HCT116 (cell line): ENCODE measurements at regions not wholly inside any gene's neighbourhood (a gene's known extent, or its start where the extent isn't known, plus 50 kb on each side); places are given as distances from the start of the nearest gene placed in this dataset.

Source experiments
- ATAC-seq: fragments of 200-7000 bp; cut with Tn5 transposase; 2 replicates; pipeline ENCODE4 v1.9.1; 2020; ENCODE audit warnings: mild to moderate bottlenecking, moderate library complexity
- BruUV-seq: library from RNA; stranded (reverse); fragments of 400-500 nt; replicated peaks from 2 replicates; lab custom pipeline; 2021; lab: Mats Ljungman, UMichigan
- CTCF ChIA-PET: fragments of 300-600 bp; sonication (Branson Sonifier 250); formaldehyde crosslinking; loops from one replicate; lab custom pipeline; 2021; ENCODE audit warnings: antibody characterized with exemption; lab: Charles Lee
- POLR2A ChIA-PET: fragments of 300-600, 350-600 bp; sonication (Branson Sonifier 250); formaldehyde crosslinking; loops from one replicate; lab custom pipeline; 2021; ENCODE audit warnings: antibody characterized with exemption; lab: Charles Lee
- RAD21 ChIA-PET, 2 experiments: fragments of 300-600 bp; sonication (Branson Sonifier 250); formaldehyde crosslinking; loops; one replicate each; lab custom pipeline; 2023; ENCODE audit warnings: low total read pairs in 2 of 2; ENCODE audit not compliant: uncharacterized antibody in 2 of 2, unreplicated experiment in 2 of 2, low non-redundant PET in 1 of 2; lab: Charles Lee
- DNase-seq: peaks from one replicate; pipeline ENCODE4 v3.0.0-alpha.2; 2010; ENCODE audit warnings: low read depth, low spot score
- H2AFZ ChIP-seq: fragments of 200-600 bp; shearing (Covaris generic), sonication (generic); 2 replicates; pipeline ENCODE4 v1.6.1; 2017; ENCODE audit warnings: low read depth, mixed run types, mixed read lengths, antibody characterized with exemption, low read length; ENCODE audit not compliant: poor library complexity, severe bottlenecking
- H3K27ac ChIP-seq: 2 replicates; pipeline ENCODE4 v1.5.1; 2012; ENCODE audit warnings: low read depth, low read length
- H3K27me3 ChIP-seq: fragments of 200-600 bp; sonication (generic); 2 replicates; pipeline ENCODE4 v1.6.1; 2016; ENCODE audit warnings: mixed run types, low read length, mixed read lengths; ENCODE audit not compliant: insufficient read depth
- H3K36me3 ChIP-seq, 2 experiments: fragments of 200-500 bp in 1 of 2; fragments of 200-600 bp in 1 of 2; sonication (Bioruptor generic) in 1 of 2; sonication (generic) in 1 of 2; 2 replicates each; pipeline versions ENCODE4 v1.5.1 to v1.6.1; 2014 to 2016; ENCODE audit warnings: low read length in 2 of 2, inconsistent platforms in 1 of 2, mixed read lengths in 1 of 2, mixed run types in 1 of 2; ENCODE audit not compliant: insufficient read depth in 2 of 2, control insufficient read depth in 1 of 2
- H3K4me1 ChIP-seq, 2 experiments: fragments of 200-600 bp in 1 of 2; sonication (generic) in 1 of 2; 2 replicates each; pipeline versions ENCODE4 v1.5.1 to v1.6.1; 2012 to 2017; ENCODE audit warnings: low read length in 2 of 2, inconsistent platforms in 1 of 2, mild to moderate bottlenecking in 1 of 2, mixed read lengths in 1 of 2, mixed run types in 1 of 2, moderate library complexity in 1 of 2; ENCODE audit not compliant: insufficient read depth in 2 of 2, control insufficient read depth in 1 of 2
- H3K4me2 ChIP-seq: fragments of 200-600 bp; sonication (generic); 2 replicates; pipeline ENCODE4 v1.6.1; 2017; ENCODE audit warnings: mixed run types, low read length, mixed read lengths
- H3K4me3 ChIP-seq, 2 experiments: fragments of 200-600 bp in 1 of 2; sonication (generic) in 1 of 2; replicated peaks in 1 of 2; 2 replicates each; pipeline ENCODE4 v1.5.1; 2011 to 2016; ENCODE audit warnings: low read length in 2 of 2, control low read depth in 1 of 2, low read depth in 1 of 2, mild to moderate bottlenecking in 1 of 2, mixed read lengths in 1 of 2, mixed run types in 1 of 2
- H3K79me2 ChIP-seq: fragments of 200-600 bp; sonication (generic); 2 replicates; pipeline ENCODE4 v1.6.1; 2017; ENCODE audit warnings: mild to moderate bottlenecking, mixed run types, low read length, moderate library complexity, mixed read lengths; ENCODE audit not compliant: insufficient read depth
- H3K9ac ChIP-seq: fragments of 200-600 bp; sonication (generic); 2 replicates; pipeline ENCODE4 v1.6.1; 2016; ENCODE audit warnings: low read length, mixed read lengths
- H3K9me2 ChIP-seq: fragments of 200-600 bp; sonication (generic), shearing (Covaris generic); 2 replicates; pipeline ENCODE4 v1.6.1; 2017; ENCODE audit warnings: mixed run types, mild to moderate bottlenecking, moderate library complexity; ENCODE audit not compliant: insufficient read depth
- H3K9me3 ChIP-seq, 2 experiments: fragments of 200-500 bp in 1 of 2; fragments of 200-600 bp in 1 of 2; sonication (Bioruptor generic) in 1 of 2; sonication (generic) in 1 of 2; 2 replicates each; pipeline ENCODE4 v1.6.1; 2014 to 2017; ENCODE audit warnings: low read length in 2 of 2, mixed read lengths in 2 of 2, inconsistent platforms in 1 of 2, low read depth in 1 of 2, mild to moderate bottlenecking in 1 of 2, mixed run types in 1 of 2, moderate library complexity in 1 of 2; ENCODE audit not compliant: control insufficient read depth in 1 of 2, insufficient read depth in 1 of 2
- H4K20me1 ChIP-seq: fragments of 200-600 bp; sonication (generic), shearing (Covaris generic); 2 replicates; pipeline ENCODE4 v1.6.1; 2017; ENCODE audit warnings: mixed run types, mild to moderate bottlenecking, moderate library complexity; ENCODE audit not compliant: insufficient read depth
- CBX3 ChIP-seq: IDR thresholded peaks from 2 replicates; pipeline ENCODE4 v1.6.1; 2012; ENCODE audit warnings: low read depth
- CEBPB ChIP-seq: IDR thresholded peaks from 2 replicates; pipeline ENCODE4 v1.6.1; 2012; ENCODE audit warnings: low read depth
- EZH2 ChIP-seq: fragments of 200-600 bp; sonication (generic); IDR thresholded peaks from 2 replicates; pipeline ENCODE4 v1.6.1; 2017; ENCODE audit warnings: antibody characterized with exemption, mixed run types
- EZH2phosphoT487 ChIP-seq: fragments of 200-600 bp; IDR thresholded peaks from 2 replicates; pipeline ENCODE4 v1.6.1; 2018; ENCODE audit warnings: antibody characterized with exemption, borderline replicate concordance
- JUND ChIP-seq: IDR thresholded peaks from 2 replicates; pipeline ENCODE4 v1.6.1; 2012
- POLR2A ChIP-seq: IDR thresholded peaks from 2 replicates; pipeline ENCODE4 v1.7.0; 2011; ENCODE audit warnings: borderline replicate concordance; ENCODE audit not compliant: insufficient read depth, insufficient read length; ENCODE audit errors: extremely low read depth
- RAD21 ChIP-seq: IDR thresholded peaks from 2 replicates; pipeline ENCODE4 v1.6.1; 2012; ENCODE audit warnings: low read depth, mild to moderate bottlenecking
- SIN3A ChIP-seq: IDR thresholded peaks from 2 replicates; pipeline ENCODE4 v1.6.1; 2012; ENCODE audit warnings: low read depth
- SP1 ChIP-seq: IDR thresholded peaks from 2 replicates; pipeline ENCODE4 v1.6.1; 2012; ENCODE audit warnings: low read depth
- TCF7L2 ChIP-seq: IDR thresholded peaks from 2 replicates; pipeline ENCODE4 v1.7.0; 2011; ENCODE audit warnings: borderline replicate concordance, inconsistent platforms; ENCODE audit not compliant: insufficient read depth, insufficient read length; ENCODE audit errors: extremely low read depth
- YY1 ChIP-seq: IDR thresholded peaks from 2 replicates; pipeline ENCODE4 v1.6.1; 2011; ENCODE audit warnings: low read length, low read depth, moderate library complexity, mild to moderate bottlenecking; ENCODE audit not compliant: insufficient replicate concordance; ENCODE audit errors: extremely low read depth
- ZFX ChIP-seq: fragments of 450-650 bp; IDR thresholded peaks from 2 replicates; pipeline ENCODE4 v1.6.1; 2017
- intact Hi-C: fragments of 100-400 bp; cut with micrococcal nuclease; formaldehyde crosslinking; loops from 2 replicates; pipeline ENCODE4 v1.10.0; 2022
- TF ChIP-seq, protein P1 (sequence below), 3 experiments: fragments of 200-600 bp in 1 of 3; sonication (generic) in 1 of 3; IDR thresholded peaks in 2 of 3; conservative IDR thresholded peaks in 1 of 3; 2 replicates each; pipeline ENCODE4 v1.5.1; 2012 to 2017; ENCODE audit warnings: low read depth in 2 of 3, low read length in 2 of 3, antibody characterized with exemption in 1 of 3, borderline replicate concordance in 1 of 3, control low read depth in 1 of 3, mild to moderate bottlenecking in 1 of 3, mixed read lengths in 1 of 3, mixed run types in 1 of 3, moderate library complexity in 1 of 3; ENCODE audit not compliant: insufficient read depth in 1 of 3
- TF ChIP-seq, protein P2 (sequence below): IDR thresholded peaks from 2 replicates; pipeline ENCODE4 v1.6.1; 2012
- TF ChIP-seq, protein P3 (sequence below): IDR thresholded peaks from 2 replicates; pipeline ENCODE4 v1.6.1; 2012

DNA sequence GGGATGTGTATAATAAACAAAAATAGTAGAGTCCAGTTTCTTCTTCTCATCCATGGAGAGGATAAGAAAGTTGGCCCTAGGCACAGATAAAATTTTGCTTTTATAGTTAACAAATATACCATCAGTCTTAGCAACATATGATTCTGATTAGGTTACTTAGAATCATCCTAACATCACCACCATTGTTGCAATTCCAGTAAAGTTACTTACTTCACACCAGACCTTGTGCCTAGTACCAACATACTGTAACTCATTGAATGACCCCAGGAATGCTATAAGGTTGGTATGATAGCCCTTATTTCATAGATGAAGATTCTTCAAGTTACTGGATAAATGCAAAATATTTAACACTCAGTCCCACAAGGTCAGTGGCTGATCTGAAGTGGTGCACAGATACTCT lies 183.8 kb upstream of the ATP2B1 start:
- BruUV-seq: no TSS peak
- no peaks in the 10 kb centered on the region for H4K20me1 ChIP-seq
- H3K9ac ChIP-seq: no peak overlapping the region
- no peaks in the 10 kb centered on the region for H3K9me3 ChIP-seq
- POLR2A ChIA-PET: no interaction called here
- no peaks in the 10 kb centered on the region for H3K79me2 ChIP-seq
- RAD21 ChIA-PET: no interaction called here
- H3K36me3 ChIP-seq: no peaks in the 10 kb centered on the region
- H3K4me1 ChIP-seq: peaks cover 0 to 7% of the 10 kb centered on the region in 2 experiments; a peak in 1 of 4 replicates
- no peaks in the 10 kb centered on the region for H3K9me2 ChIP-seq
- CTCF ChIA-PET: no interaction called here
- H3K27ac ChIP-seq: no peak overlapping the region
- DNase-seq (no peak), ATAC-seq (no peak)
- H2AFZ ChIP-seq: no peak overlapping the region
- H3K4me2 ChIP-seq: no peak overlapping the region
- no peak overlapping the region for H3K4me3 ChIP-seq
- intact Hi-C loops: no loop called here
- TF ChIP-seq YY1 (no peak), SP1 (no peak), POLR2A (no peak)
- TF ChIP-seq, protein P1, sequence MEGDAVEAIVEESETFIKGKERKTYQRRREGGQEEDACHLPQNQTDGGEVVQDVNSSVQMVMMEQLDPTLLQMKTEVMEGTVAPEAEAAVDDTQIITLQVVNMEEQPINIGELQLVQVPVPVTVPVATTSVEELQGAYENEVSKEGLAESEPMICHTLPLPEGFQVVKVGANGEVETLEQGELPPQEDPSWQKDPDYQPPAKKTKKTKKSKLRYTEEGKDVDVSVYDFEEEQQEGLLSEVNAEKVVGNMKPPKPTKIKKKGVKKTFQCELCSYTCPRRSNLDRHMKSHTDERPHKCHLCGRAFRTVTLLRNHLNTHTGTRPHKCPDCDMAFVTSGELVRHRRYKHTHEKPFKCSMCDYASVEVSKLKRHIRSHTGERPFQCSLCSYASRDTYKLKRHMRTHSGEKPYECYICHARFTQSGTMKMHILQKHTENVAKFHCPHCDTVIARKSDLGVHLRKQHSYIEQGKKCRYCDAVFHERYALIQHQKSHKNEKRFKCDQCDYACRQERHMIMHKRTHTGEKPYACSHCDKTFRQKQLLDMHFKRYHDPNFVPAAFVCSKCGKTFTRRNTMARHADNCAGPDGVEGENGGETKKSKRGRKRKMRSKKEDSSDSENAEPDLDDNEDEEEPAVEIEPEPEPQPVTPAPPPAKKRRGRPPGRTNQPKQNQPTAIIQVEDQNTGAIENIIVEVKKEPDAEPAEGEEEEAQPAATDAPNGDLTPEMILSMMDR (IDR thresholded peaks at IDR 0.05 in 2 of 3, conservative IDR thresholded peaks at IDR 0.05 in 1 of 3; ENCODE audit: borderline replicate concordance in 1 of 3, insufficient read depth in 1 of 3, low read depth in 2 of 3, low read length in 2 of 3): no peak
- TF ChIP-seq, protein P2, sequence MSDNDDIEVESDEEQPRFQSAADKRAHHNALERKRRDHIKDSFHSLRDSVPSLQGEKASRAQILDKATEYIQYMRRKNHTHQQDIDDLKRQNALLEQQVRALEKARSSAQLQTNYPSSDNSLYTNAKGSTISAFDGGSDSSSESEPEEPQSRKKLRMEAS: no peak
- H3K27me3 ChIP-seq: no peaks in the 10 kb centered on the region

DNA sequence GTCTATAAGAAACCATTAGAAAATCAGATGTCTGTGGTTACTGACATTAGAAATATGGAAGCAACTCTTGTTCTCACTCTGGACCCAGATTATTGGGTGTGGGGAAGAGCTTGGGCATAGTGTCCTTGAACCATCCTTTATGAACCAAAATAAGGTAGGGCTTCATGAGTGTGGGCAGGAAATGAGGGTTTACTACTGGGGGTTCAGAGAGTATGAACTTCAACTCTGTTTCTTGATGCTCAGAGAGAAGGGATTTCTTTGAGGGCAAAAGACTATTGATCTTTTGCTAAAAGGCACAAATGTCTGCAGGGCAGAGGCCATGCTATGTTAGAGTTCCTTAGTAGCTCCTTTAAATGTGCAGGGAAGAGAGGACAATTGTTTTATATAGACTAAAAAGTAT lies 183.3 kb upstream of the ATP2B1 start:
- H3K27ac ChIP-seq: no peak overlapping the region
- H3K9me2 ChIP-seq: no peaks in the 10 kb centered on the region
- TF ChIP-seq EZH2 (no peak), TCF7L2 (no peak), SP1 (no peak), RAD21 (no peak), SIN3A (no peak), JUND (no peak), CEBPB (no peak), YY1 (no peak), EZH2phosphoT487 (no peak), CBX3 (no peak), ZFX (no peak)
- TF ChIP-seq, protein P3, sequence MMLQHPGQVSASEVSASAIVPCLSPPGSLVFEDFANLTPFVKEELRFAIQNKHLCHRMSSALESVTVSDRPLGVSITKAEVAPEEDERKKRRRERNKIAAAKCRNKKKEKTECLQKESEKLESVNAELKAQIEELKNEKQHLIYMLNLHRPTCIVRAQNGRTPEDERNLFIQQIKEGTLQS: no peak
- TF ChIP-seq, protein P1 (IDR thresholded peaks at IDR 0.05 in 2 of 3, conservative IDR thresholded peaks at IDR 0.05 in 1 of 3; ENCODE audit: borderline replicate concordance in 1 of 3, insufficient read depth in 1 of 3, low read depth in 2 of 3, low read length in 2 of 3): no peak
- H3K9ac ChIP-seq: no peak overlapping the region
- no peak overlapping the region for H3K4me2 ChIP-seq
- ATAC-seq (no peak), DNase-seq (no peak)
- intact Hi-C loops: no loop called here
- no peak overlapping the region for H3K4me3 ChIP-seq
- no peaks in the 10 kb centered on the region for H3K27me3 ChIP-seq
- no TSS peak for BruUV-seq
- H2AFZ ChIP-seq: no peak overlapping the region
- no peaks in the 10 kb centered on the region for H3K79me2 ChIP-seq
- H4K20me1 ChIP-seq: no peaks in the 10 kb centered on the region
- ChIA-PET CTCF (no interaction called here), RAD21 (no interaction called here), POLR2A (no interaction called here)
- peaks cover 0 to 7% of the 10 kb centered on the region in 2 experiments; a peak in 1 of 4 replicates for H3K4me1 ChIP-seq
- no peaks in the 10 kb centered on the region for H3K9me3 ChIP-seq
- no peaks in the 10 kb centered on the region for H3K36me3 ChIP-seq
